ENCODE measurements at regions not wholly inside any gene's neighbourhood (a gene's known extent, or its start where the extent isn't known, plus 50 kb on each side); places are given as distances from the start of the nearest gene placed in this dataset.

- TF ChIP-seq, protein P1, sequence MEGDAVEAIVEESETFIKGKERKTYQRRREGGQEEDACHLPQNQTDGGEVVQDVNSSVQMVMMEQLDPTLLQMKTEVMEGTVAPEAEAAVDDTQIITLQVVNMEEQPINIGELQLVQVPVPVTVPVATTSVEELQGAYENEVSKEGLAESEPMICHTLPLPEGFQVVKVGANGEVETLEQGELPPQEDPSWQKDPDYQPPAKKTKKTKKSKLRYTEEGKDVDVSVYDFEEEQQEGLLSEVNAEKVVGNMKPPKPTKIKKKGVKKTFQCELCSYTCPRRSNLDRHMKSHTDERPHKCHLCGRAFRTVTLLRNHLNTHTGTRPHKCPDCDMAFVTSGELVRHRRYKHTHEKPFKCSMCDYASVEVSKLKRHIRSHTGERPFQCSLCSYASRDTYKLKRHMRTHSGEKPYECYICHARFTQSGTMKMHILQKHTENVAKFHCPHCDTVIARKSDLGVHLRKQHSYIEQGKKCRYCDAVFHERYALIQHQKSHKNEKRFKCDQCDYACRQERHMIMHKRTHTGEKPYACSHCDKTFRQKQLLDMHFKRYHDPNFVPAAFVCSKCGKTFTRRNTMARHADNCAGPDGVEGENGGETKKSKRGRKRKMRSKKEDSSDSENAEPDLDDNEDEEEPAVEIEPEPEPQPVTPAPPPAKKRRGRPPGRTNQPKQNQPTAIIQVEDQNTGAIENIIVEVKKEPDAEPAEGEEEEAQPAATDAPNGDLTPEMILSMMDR (IDR thresholded peaks at IDR 0.05; ENCODE audit: low read depth, low read length), result no peak
- no peak overlapping the region for H3K4me3 ChIP-seq (ENCODE audit: low read depth, low read length)
- peaks cover 10% of the 10 kb centered on the region for H3K9me3 ChIP-seq (ENCODE audit: control insufficient read depth, insufficient read depth, low read length)
- CTCF ChIA-PET, result interaction anchor here (0.6 to 1.4 kb wide), 2 partner anchors 12 to 147 kb away, joined by 3 to 6 read pairs; no protein-coding TSS in a partner anchor
- H3K27ac ChIP-seq (ENCODE audit: low read depth, low read length), result no peak overlapping the region
- H3K27me3 ChIP-seq (ENCODE audit: control insufficient read depth, insufficient read depth, low read length), result no peaks in the 10 kb centered on the region
- POLR2A ChIA-PET, result no interaction called here
- no peak for DNase-seq (ENCODE audit: low read depth, low spot score)
These were observed 143.9 kb upstream of the SSTR1 start for GRCh38 chr14:38063711-38064320.

DNA sequence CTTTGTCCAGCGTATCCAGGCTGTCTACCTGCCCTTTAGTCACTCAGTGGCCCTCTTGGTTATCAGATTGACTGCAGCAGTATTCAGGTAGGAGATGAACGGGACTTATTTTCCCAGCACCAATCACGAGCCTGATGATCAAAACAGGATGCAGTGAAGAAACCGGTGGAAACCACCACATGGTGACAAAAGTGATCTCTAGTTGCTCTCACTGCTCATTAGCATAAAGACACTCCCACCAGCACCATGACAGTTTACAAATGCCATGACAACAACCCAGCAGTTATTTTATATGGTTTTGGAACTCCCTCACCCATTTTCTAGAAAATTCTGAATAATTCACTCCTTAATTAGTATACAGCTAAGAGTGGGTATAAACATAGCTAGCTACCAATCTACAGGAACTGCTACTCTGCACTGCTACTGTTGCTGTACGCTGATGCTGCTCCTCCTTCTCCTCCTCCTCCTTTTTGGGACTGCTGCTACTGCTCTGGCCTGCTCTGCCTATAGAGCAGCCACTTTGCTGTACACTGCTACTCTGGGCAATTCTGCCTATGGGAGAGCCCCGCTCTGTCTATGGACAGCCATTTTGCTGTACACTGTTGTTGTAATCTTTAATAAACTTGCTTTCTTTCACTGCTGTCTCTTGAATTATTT lies 142.5 kb upstream of the SSTR1 start:
- TF ChIP-seq, protein P1 (IDR thresholded peaks at IDR 0.05; ENCODE audit: low read depth, low read length), result no peak
- H3K27ac ChIP-seq (ENCODE audit: low read depth, low read length), result no peak overlapping the region
- peaks cover 10% of the 10 kb centered on the region for H3K9me3 ChIP-seq (ENCODE audit: control insufficient read depth, insufficient read depth, low read length)
- H3K4me3 ChIP-seq (ENCODE audit: low read depth, low read length), result no peak overlapping the region
- DNase-seq (ENCODE audit: low read depth, low spot score), result no peak
- CTCF ChIA-PET, result no interaction called here
- POLR2A ChIA-PET, result no interaction called here
- no peaks in the 10 kb centered on the region for H3K27me3 ChIP-seq (ENCODE audit: control insufficient read depth, insufficient read depth, low read length)

DNA sequence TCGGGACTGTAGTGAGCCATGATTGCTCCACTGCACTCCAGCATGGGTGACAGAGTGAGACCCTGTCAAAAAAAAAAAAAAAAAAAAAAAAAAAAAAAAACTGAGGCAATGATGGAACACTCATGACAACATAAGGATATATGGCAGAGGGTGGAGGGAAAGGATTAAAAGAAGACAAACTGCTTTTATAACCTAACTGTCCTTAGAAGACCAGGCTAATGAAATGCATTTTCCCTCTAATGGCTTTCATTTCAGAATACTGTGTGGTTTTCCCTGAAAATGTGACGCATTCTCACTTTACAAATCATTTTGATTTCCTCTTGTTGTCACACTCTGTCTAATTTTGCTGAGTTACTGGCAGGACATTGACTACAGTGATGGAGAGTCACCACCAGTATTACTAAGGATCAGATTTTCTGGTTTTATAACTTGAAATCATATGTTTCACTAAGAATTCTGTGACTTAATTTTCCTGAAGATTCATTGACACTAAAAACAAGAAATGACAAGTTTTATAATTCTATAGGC lies 137.6 kb upstream of the SSTR1 start:
- Histone ChIP-seq H3K9me3 (ENCODE audit: control insufficient read depth, insufficient read depth, low read length) (no peaks in the 10 kb centered on the region), H3K27me3 (ENCODE audit: control insufficient read depth, insufficient read depth, low read length) (no peaks in the 10 kb centered on the region), H3K27ac (ENCODE audit: low read depth, low read length) (no peak overlapping the region), H3K4me3 (ENCODE audit: low read depth, low read length) (no peak overlapping the region)
- CTCF ChIA-PET, result no interaction called here
- TF ChIP-seq, protein P1 (IDR thresholded peaks at IDR 0.05; ENCODE audit: low read depth, low read length), result no peak
- POLR2A ChIA-PET, result no interaction called here
- DNase-seq (ENCODE audit: low read depth, low spot score), result no peak

- Histone ChIP-seq H3K4me3 (ENCODE audit: low read depth, low read length) (no peak overlapping the region), H3K27ac (ENCODE audit: low read depth, low read length) (no peak overlapping the region), H3K27me3 (ENCODE audit: control insufficient read depth, insufficient read depth, low read length) (no peaks in the 10 kb centered on the region), H3K9me3 (ENCODE audit: control insufficient read depth, insufficient read depth, low read length) (no peaks in the 10 kb centered on the region)
- ChIA-PET CTCF (no interaction called here), POLR2A (no interaction called here)
- TF ChIP-seq, protein P1 (IDR thresholded peaks at IDR 0.05; ENCODE audit: low read depth, low read length), result no peak
- DNase-seq (ENCODE audit: low read depth, low spot score), result no peak
These were observed 134.1 kb upstream of the SSTR1 start for GRCh38 chr14:38073641-38074040.

- H3K27me3 ChIP-seq (ENCODE audit: control insufficient read depth, insufficient read depth, low read length), result no peaks in the 10 kb centered on the region
- DNase-seq (ENCODE audit: low read depth, low spot score), result no peak
- POLR2A ChIA-PET, result no interaction called here
- no peak overlapping the region for H3K27ac ChIP-seq (ENCODE audit: low read depth, low read length)
- no peaks in the 10 kb centered on the region for H3K9me3 ChIP-seq (ENCODE audit: control insufficient read depth, insufficient read depth, low read length)
- TF ChIP-seq, protein P1 (IDR thresholded peaks at IDR 0.05; ENCODE audit: low read depth, low read length), result no peak
- H3K4me3 ChIP-seq (ENCODE audit: low read depth, low read length), result no peak overlapping the region
- CTCF ChIA-PET, result no interaction called here
These were observed 133.6 kb upstream of the SSTR1 start for GRCh38 chr14:38074081-38074480.

All from AG04450 (cell line).